PC-3 (cell line): ENCODE measurements at regions not wholly inside any gene's neighbourhood (a gene's known extent, or its start where the extent isn't known, plus 50 kb on each side); places are given as distances from the start of the nearest gene placed in this dataset.

Source experiments
- EZH2 ChIP-seq: fragments of 300-600 bp; sonication (generic); IDR thresholded peaks from one replicate; pipeline ENCODE4 v1.6.1; 2017; ENCODE audit warnings: antibody characterized with exemption, mild to moderate bottlenecking, low read length; ENCODE audit not compliant: unreplicated experiment
- EZH2phosphoT487 ChIP-seq: fragments of 300-600 bp; sonication (generic); IDR thresholded peaks from 2 replicates; pipeline ENCODE4 v1.6.1; 2018; ENCODE audit warnings: mild to moderate bottlenecking, antibody characterized with exemption, low read length, borderline replicate concordance
- TF ChIP-seq, protein P1 (sequence below): fragments of 300-600 bp; sonication (generic); conservative IDR thresholded peaks from 2 replicates; pipeline ENCODE4 v1.5.1; 2017; ENCODE audit warnings: antibody characterized with exemption, low read depth, mild to moderate bottlenecking, low read length

GRCh38 chr15:95758451-95758850 is 572.0 kb upstream of the NR2F2 start:
- TF ChIP-seq, protein P1, sequence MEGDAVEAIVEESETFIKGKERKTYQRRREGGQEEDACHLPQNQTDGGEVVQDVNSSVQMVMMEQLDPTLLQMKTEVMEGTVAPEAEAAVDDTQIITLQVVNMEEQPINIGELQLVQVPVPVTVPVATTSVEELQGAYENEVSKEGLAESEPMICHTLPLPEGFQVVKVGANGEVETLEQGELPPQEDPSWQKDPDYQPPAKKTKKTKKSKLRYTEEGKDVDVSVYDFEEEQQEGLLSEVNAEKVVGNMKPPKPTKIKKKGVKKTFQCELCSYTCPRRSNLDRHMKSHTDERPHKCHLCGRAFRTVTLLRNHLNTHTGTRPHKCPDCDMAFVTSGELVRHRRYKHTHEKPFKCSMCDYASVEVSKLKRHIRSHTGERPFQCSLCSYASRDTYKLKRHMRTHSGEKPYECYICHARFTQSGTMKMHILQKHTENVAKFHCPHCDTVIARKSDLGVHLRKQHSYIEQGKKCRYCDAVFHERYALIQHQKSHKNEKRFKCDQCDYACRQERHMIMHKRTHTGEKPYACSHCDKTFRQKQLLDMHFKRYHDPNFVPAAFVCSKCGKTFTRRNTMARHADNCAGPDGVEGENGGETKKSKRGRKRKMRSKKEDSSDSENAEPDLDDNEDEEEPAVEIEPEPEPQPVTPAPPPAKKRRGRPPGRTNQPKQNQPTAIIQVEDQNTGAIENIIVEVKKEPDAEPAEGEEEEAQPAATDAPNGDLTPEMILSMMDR = no peak
- no peak for TF ChIP-seq EZH2
- TF ChIP-seq EZH2phosphoT487 = no peak
